ENCODE measurements at regions not wholly inside any gene's neighbourhood (a gene's known extent, or its start where the extent isn't known, plus 50 kb on each side); places are given as distances from the start of the nearest gene placed in this dataset.

DNA sequence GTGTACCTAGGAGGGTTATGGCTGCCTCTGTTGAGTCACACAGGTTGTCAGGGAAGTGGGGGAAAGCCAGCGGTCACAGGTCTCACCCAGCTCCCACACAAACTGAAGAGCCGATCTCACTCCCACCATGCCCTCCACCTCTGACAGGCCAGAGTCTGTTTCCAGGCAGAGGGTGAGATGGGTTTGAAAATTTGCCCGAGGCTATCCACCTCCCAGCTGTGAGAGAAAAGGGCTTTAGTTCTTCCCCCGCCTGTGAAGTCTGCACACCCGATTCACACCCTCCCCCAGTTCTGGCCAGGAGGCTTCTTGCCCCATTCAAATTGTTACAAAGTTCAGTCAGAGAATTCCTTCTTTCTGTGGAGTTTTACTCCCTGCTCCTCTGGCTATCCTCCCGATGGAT lies 446.9 kb downstream of the EDEM1 start:
- TF ChIP-seq CTCF (conservative IDR thresholded peaks at IDR 0.05) (no peak), ZFX (IDR thresholded peaks at IDR 0.05) (no peak)
